Pancreas (tissue), 10 donors: ENCODE measurements at regions not wholly inside any gene's neighbourhood (a gene's known extent, or its start where the extent isn't known, plus 50 kb on each side); places are given as distances from the start of the nearest gene placed in this dataset.

Experiments used
- ATAC-seq, 4 donors: fragments of 200-7000 bp; cut with Tn5 transposase; one replicate each; pipeline versions ENCODE4 v1.8.0 to v1.9.1; 2020; ENCODE audit warnings: mild to moderate bottlenecking in 4 of 4, moderate library complexity in 4 of 4
- DNase-seq, 6 donors: peaks; one replicate each; pipeline ENCODE4 v3.0.0-alpha.2; 2020
- FAIRE-seq: peaks from 2 replicates; lab custom pipeline; 2012; peaks lifted over from hg19 to GRCh38; lab: Jason Lieb, UNC
- H3K27ac ChIP-seq, 4 donors: fragments of 200-600 bp; sonication (generic); 1 replicate in 3 of 4; 2 replicates in 1 of 4; pipeline versions ENCODE4 v1.5.0 to v1.8.0; 2020
- H3K27me3 ChIP-seq, 4 donors: fragments of 200-600 bp; one replicate each; pipeline ENCODE4 v1.8.0; 2021
- H3K36me3 ChIP-seq, 3 donors: fragments of 200-600 bp; sonication (generic) in 1 of 3; one replicate each; pipeline versions ENCODE4 v1.5.0 to v1.8.0; 2020 to 2021
- H3K4me1 ChIP-seq, 3 donors: fragments of 200-600 bp; one replicate each; pipeline ENCODE4 v1.8.0; 2021
- H3K4me3 ChIP-seq, 4 donors: fragments of 200-600 bp; sonication (generic) in 2 of 4; one replicate each; pipeline versions ENCODE4 v1.5.0 to v1.8.0; 2020 to 2021
- H3K9me3 ChIP-seq, 4 donors: fragments of 200-600 bp; one replicate each; pipeline ENCODE4 v1.8.0; 2021
- WGBS, 2 donors: extraction: QIAGEN DNeasy Blood & Tissue Kit; methylation state at CpG; one replicate each; pipeline ENCODE4 v1.1.7; 2013; 5-methylcytosine and 5-hydroxymethylcytosine counted together
- intact Hi-C, 3 donors: fragments of 100-400 bp; cut with DNase I; formaldehyde crosslinking; loops; one replicate each; pipeline versions ENCODE4 v1.11.1 to v1.14.2; 2022
- TF ChIP-seq, protein P1 (sequence below), 4 donors: fragments of 200-600 bp; sonication (generic) in 3 of 4; IDR thresholded peaks; one replicate each; pipeline versions ENCODE4 v1.5.0 to v1.8.0; 2021; ENCODE audit warnings: antibody characterized with exemption in 4 of 4
- donor health status: healthy with polysubstance abuse.
- donor health status: DM: no; HTN: no; CAD: no; lungs with moderate emphysema.
- donor health status: DM: no; HTN: no; CAD: no.
- donor health status: control.
- donor health status: control.
- donor health status: Bipolar disorder and iron deficiency.
- donor health status: DM: yes; HTN: yes; CAD: no.
- donor health status: DM: no; HTN: no; CAD: no.
- donor health status: DM: no; HTN: no; CAD: no.
- donor health status: DM: yes; HTN: yes; CAD: no.

- TF ChIP-seq, protein P1, sequence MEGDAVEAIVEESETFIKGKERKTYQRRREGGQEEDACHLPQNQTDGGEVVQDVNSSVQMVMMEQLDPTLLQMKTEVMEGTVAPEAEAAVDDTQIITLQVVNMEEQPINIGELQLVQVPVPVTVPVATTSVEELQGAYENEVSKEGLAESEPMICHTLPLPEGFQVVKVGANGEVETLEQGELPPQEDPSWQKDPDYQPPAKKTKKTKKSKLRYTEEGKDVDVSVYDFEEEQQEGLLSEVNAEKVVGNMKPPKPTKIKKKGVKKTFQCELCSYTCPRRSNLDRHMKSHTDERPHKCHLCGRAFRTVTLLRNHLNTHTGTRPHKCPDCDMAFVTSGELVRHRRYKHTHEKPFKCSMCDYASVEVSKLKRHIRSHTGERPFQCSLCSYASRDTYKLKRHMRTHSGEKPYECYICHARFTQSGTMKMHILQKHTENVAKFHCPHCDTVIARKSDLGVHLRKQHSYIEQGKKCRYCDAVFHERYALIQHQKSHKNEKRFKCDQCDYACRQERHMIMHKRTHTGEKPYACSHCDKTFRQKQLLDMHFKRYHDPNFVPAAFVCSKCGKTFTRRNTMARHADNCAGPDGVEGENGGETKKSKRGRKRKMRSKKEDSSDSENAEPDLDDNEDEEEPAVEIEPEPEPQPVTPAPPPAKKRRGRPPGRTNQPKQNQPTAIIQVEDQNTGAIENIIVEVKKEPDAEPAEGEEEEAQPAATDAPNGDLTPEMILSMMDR (IDR thresholded peaks at IDR 0.05), result no peak
- ATAC-seq, result no peak
- WGBS, 2 donors, result 71 to 82% methylated on average over 2 of the region's 2 CpGs
- FAIRE-seq, result no peak
- Histone ChIP-seq H3K9me3 (no peaks in the 10 kb centered on the region), H3K4me3 (no peak overlapping the region), H3K27ac (no peak overlapping the region), H3K4me1 (no peaks in the 10 kb centered on the region), H3K36me3 (no peaks in the 10 kb centered on the region), H3K27me3 (no peaks in the 10 kb centered on the region)
- no peak for DNase-seq
- intact Hi-C loops, result no loop called here
Measured at GRCh38 chr16:87250431-87250960, 66.7 kb downstream of the C16orf95 start.

GRCh38 chr16:87252269-87252970 lies 64.8 kb downstream of the C16orf95 start:
- H3K36me3 ChIP-seq, result no peaks in the 10 kb centered on the region
- ATAC-seq (no peak), FAIRE-seq (no peak), DNase-seq (no peak)
- H3K9me3 ChIP-seq, result no peaks in the 10 kb centered on the region
- H3K4me3 ChIP-seq, result no peak overlapping the region
- intact Hi-C loops, result no loop called here
- H3K27me3 ChIP-seq, result no peaks in the 10 kb centered on the region
- WGBS, 2 donors, result 82 to 88% methylated on average over 12 of the region's 12 CpGs
- TF ChIP-seq, protein P1 (IDR thresholded peaks at IDR 0.05), result no peak
- no peak overlapping the region for H3K27ac ChIP-seq
- no peaks in the 10 kb centered on the region for H3K4me1 ChIP-seq
